Endothelial cell of umbilical vein (primary cell): ENCODE measurements at regions not wholly inside any gene's neighbourhood (a gene's known extent, or its start where the extent isn't known, plus 50 kb on each side); places are given as distances from the start of the nearest gene placed in this dataset.

Source experiments
- EZH2 ChIP-seq: IDR thresholded peaks from 2 replicates; pipeline ENCODE4 v1.6.1; 2012; ENCODE audit warnings: borderline replicate concordance, low read depth, mild to moderate bottlenecking, moderate library complexity, low read length, inconsistent platforms; ENCODE audit not compliant: severe bottlenecking
- POLR2A ChIP-seq: IDR thresholded peaks from 2 replicates; pipeline ENCODE4 v1.6.1; 2012; ENCODE audit warnings: low read depth, mild to moderate bottlenecking, control low read depth, low read length
- POLR2AphosphoS5 ChIP-seq: IDR thresholded peaks from 2 replicates; pipeline ENCODE4 v1.6.1; 2012; ENCODE audit warnings: low read depth, mild to moderate bottlenecking, control low read depth, low read length, moderate library complexity; ENCODE audit not compliant: insufficient read depth
- TF ChIP-seq, protein P1 (sequence below), 2 donors: IDR thresholded peaks; 1 replicate in 1 of 2; 2 replicates in 1 of 2; pipeline ENCODE4 v1.5.1; 2011; ENCODE audit warnings: low read length in 2 of 2, mild to moderate bottlenecking in 2 of 2, moderate library complexity in 2 of 2, control low read depth in 1 of 2, inconsistent platforms in 1 of 2, low read depth in 1 of 2; ENCODE audit not compliant: insufficient read depth in 1 of 2; ENCODE audit errors: extremely low read depth in 1 of 2

DNA sequence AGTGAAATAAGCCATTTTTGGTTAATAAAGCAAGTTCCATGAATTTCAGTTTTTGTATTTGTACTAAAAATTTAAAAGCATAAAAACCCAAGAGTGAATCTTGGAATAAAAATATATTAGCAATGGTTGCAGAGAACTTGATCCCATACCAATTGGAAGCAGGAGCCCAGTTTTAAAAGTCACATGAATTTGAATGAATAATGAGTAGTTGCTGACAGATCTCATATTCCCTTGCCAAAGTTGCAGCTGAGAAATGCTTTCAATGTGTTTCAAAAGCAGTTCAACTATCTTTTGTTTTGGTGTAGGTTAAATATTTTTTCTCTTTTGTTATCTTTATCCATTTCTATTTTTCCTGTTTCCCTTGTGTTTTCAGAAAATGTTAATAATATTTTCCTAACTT, 818.6 kb downstream of the CDH18 start:
- TF ChIP-seq, protein P1, sequence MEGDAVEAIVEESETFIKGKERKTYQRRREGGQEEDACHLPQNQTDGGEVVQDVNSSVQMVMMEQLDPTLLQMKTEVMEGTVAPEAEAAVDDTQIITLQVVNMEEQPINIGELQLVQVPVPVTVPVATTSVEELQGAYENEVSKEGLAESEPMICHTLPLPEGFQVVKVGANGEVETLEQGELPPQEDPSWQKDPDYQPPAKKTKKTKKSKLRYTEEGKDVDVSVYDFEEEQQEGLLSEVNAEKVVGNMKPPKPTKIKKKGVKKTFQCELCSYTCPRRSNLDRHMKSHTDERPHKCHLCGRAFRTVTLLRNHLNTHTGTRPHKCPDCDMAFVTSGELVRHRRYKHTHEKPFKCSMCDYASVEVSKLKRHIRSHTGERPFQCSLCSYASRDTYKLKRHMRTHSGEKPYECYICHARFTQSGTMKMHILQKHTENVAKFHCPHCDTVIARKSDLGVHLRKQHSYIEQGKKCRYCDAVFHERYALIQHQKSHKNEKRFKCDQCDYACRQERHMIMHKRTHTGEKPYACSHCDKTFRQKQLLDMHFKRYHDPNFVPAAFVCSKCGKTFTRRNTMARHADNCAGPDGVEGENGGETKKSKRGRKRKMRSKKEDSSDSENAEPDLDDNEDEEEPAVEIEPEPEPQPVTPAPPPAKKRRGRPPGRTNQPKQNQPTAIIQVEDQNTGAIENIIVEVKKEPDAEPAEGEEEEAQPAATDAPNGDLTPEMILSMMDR (IDR thresholded peaks at IDR 0.05; ENCODE audit: extremely low read depth in 1 of 2, insufficient read depth in 1 of 2, low read depth in 1 of 2, low read length in 2 of 2): no peak
- TF ChIP-seq POLR2AphosphoS5 (no peak), POLR2A (no peak), EZH2 (no peak)
